Stomach (tissue), 4 donors: ENCODE measurements at regions not wholly inside any gene's neighbourhood (a gene's known extent, or its start where the extent isn't known, plus 50 kb on each side); places are given as distances from the start of the nearest gene placed in this dataset.

Source experiments
- EP300 ChIP-seq: sonication (generic); formaldehyde crosslinking; IDR thresholded peaks from one replicate; pipeline ENCODE4 v1.6.1; 2017; ENCODE audit warnings: antibody characterized with exemption
- POLR2A ChIP-seq, 4 donors: fragments of 450-650 bp; IDR thresholded peaks; one replicate each; pipeline ENCODE4 v1.6.1; 2016; ENCODE audit warnings: antibody characterized with exemption in 4 of 4, control low read depth in 2 of 4, mild to moderate bottlenecking in 1 of 4, moderate library complexity in 1 of 4
- POLR2AphosphoS5 ChIP-seq, 3 donors: sonication (generic); formaldehyde crosslinking; IDR thresholded peaks; one replicate each; pipeline ENCODE4 v1.6.1; 2016; ENCODE audit warnings: antibody characterized with exemption in 3 of 3
- TF ChIP-seq, protein P1 (sequence below), 7 experiments: fragments of 450-650 bp in 4 of 7; fragments of 200-600 bp in 3 of 7; sonication (generic) in 3 of 7; IDR thresholded peaks; one replicate each; pipeline ENCODE4 v1.5.1; 2016 to 2019; ENCODE audit warnings: antibody characterized with exemption in 7 of 7, control low read depth in 2 of 7, mild to moderate bottlenecking in 1 of 7

GRCh38 chr5:23332650-23333251, 174.7 kb upstream of the PRDM9 start:
- TF ChIP-seq POLR2AphosphoS5 (IDR thresholded peaks at IDR 0.05) (no peak), EP300 (no peak), POLR2A (IDR thresholded peaks at IDR 0.05) (no peak)
- TF ChIP-seq, protein P1, sequence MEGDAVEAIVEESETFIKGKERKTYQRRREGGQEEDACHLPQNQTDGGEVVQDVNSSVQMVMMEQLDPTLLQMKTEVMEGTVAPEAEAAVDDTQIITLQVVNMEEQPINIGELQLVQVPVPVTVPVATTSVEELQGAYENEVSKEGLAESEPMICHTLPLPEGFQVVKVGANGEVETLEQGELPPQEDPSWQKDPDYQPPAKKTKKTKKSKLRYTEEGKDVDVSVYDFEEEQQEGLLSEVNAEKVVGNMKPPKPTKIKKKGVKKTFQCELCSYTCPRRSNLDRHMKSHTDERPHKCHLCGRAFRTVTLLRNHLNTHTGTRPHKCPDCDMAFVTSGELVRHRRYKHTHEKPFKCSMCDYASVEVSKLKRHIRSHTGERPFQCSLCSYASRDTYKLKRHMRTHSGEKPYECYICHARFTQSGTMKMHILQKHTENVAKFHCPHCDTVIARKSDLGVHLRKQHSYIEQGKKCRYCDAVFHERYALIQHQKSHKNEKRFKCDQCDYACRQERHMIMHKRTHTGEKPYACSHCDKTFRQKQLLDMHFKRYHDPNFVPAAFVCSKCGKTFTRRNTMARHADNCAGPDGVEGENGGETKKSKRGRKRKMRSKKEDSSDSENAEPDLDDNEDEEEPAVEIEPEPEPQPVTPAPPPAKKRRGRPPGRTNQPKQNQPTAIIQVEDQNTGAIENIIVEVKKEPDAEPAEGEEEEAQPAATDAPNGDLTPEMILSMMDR (IDR thresholded peaks at IDR 0.05), result no peak
